Endothelial cell of umbilical vein (primary cell): ENCODE measurements at regions not wholly inside any gene's neighbourhood (a gene's known extent, or its start where the extent isn't known, plus 50 kb on each side); places are given as distances from the start of the nearest gene placed in this dataset.

Experiments
- BruUV-seq: library from RNA; stranded (reverse); fragments of 400-500 nt; replicated peaks from 2 replicates; lab custom pipeline; 2021; lab: Mats Ljungman, UMichigan
- CTCF ChIA-PET: fragments of 300-600, 350-600 bp; sonication (Branson Sonifier 250); formaldehyde crosslinking; loops from one replicate; lab custom pipeline; 2021; ENCODE audit warnings: antibody characterized with exemption, inconsistent platforms; lab: Charles Lee
- POLR2A ChIA-PET: fragments of 300-600, 350-600 bp; sonication (Branson Sonifier 250); formaldehyde crosslinking; loops from one replicate; lab custom pipeline; 2021; ENCODE audit warnings: antibody characterized with exemption, inconsistent platforms; lab: Charles Lee
- DNase-seq: peaks from one replicate; pipeline ENCODE4 v3.0.0-alpha.2; 2011; ENCODE audit warnings: low read depth, low spot score
- FAIRE-seq: peaks from 2 replicates; lab custom pipeline; 2011; peaks lifted over from hg19 to GRCh38; lab: Jason Lieb, UNC
- H2AFZ ChIP-seq: 2 replicates; pipeline ENCODE4 v1.6.0; 2012; ENCODE audit warnings: low read depth, low read length, control low read depth, inconsistent platforms
- H3K27ac ChIP-seq: 2 replicates; pipeline ENCODE4 v1.5.1; 2011; ENCODE audit warnings: low read depth, mild to moderate bottlenecking, control low read depth, low read length, moderate library complexity; ENCODE audit not compliant: insufficient read depth
- H3K27me3 ChIP-seq, 2 experiments: 2 replicates each; pipeline versions ENCODE4 v1.6.0 to v1.6.1; 2011; ENCODE audit warnings: low read length in 2 of 2, mixed read lengths in 1 of 2; ENCODE audit not compliant: control insufficient read depth in 2 of 2, insufficient read depth in 2 of 2
- H3K36me3 ChIP-seq, 2 experiments: 2 replicates in 1 of 2; 3 replicates in 1 of 2; pipeline ENCODE4 v1.5.1; 2011; ENCODE audit warnings: low read length in 2 of 2, mild to moderate bottlenecking in 1 of 2, moderate library complexity in 1 of 2; ENCODE audit not compliant: control insufficient read depth in 2 of 2, insufficient read depth in 2 of 2; ENCODE audit errors: extremely low read depth in 1 of 2
- H3K4me1 ChIP-seq: 3 replicates; pipeline ENCODE4 v1.5.1; 2011; ENCODE audit warnings: mild to moderate bottlenecking, low read length; ENCODE audit not compliant: control insufficient read depth, insufficient read depth; ENCODE audit errors: extremely low read depth
- H3K4me2 ChIP-seq: 2 replicates; pipeline ENCODE4 v1.6.1; 2011; ENCODE audit warnings: low read length, control low read depth, mixed read lengths; ENCODE audit not compliant: insufficient read depth
- H3K4me3 ChIP-seq, 3 experiments: fragments of 200-600 bp in 1 of 3; sonication (generic), shearing (Covaris generic) in 1 of 3; replicated peaks in 1 of 3; 2 replicates each; pipeline ENCODE4 v1.5.1; 2011 to 2016; ENCODE audit warnings: control low read depth in 3 of 3, low read length in 3 of 3, mild to moderate bottlenecking in 2 of 3, inconsistent platforms in 1 of 3, low read depth in 1 of 3, moderate library complexity in 1 of 3; ENCODE audit not compliant: insufficient read depth in 1 of 3
- H3K79me2 ChIP-seq: 2 replicates; pipeline ENCODE4 v1.6.0; 2012; ENCODE audit warnings: low read length, inconsistent platforms; ENCODE audit not compliant: control insufficient read depth, insufficient read depth
- H3K9ac ChIP-seq: replicated peaks from 2 replicates; pipeline ENCODE3; 2011; ENCODE audit warnings: low read length, control low read depth; ENCODE audit not compliant: insufficient read depth; ENCODE audit errors: extremely low read depth
- H3K9me1 ChIP-seq: replicated peaks from 3 replicates; pipeline ENCODE4 v1.6.0; 2011; ENCODE audit warnings: mild to moderate bottlenecking, low read length; ENCODE audit not compliant: control insufficient read depth, insufficient read depth; ENCODE audit errors: extremely low read depth
- H3K9me3 ChIP-seq: replicated peaks from 2 replicates; pipeline ENCODE4 v1.5.1; 2012; ENCODE audit warnings: low read length, inconsistent platforms; ENCODE audit not compliant: control insufficient read depth, insufficient read depth
- H4K20me1 ChIP-seq: replicated peaks from 2 replicates; pipeline ENCODE3; 2011; ENCODE audit warnings: mild to moderate bottlenecking, low read length; ENCODE audit not compliant: control insufficient read depth, insufficient read depth; ENCODE audit errors: extremely low read depth
- EZH2 ChIP-seq: IDR thresholded peaks from 2 replicates; pipeline ENCODE4 v1.6.1; 2012; ENCODE audit warnings: borderline replicate concordance, low read depth, mild to moderate bottlenecking, moderate library complexity, low read length, inconsistent platforms; ENCODE audit not compliant: severe bottlenecking
- FOS ChIP-seq: IDR thresholded peaks from 2 replicates; pipeline ENCODE4 v1.6.1; 2011; ENCODE audit warnings: mild to moderate bottlenecking, low read length, moderate library complexity, borderline replicate concordance; ENCODE audit not compliant: insufficient read depth
- GATA2 ChIP-seq: IDR thresholded peaks from 2 replicates; pipeline ENCODE4 v1.7.0; 2011; ENCODE audit warnings: low read depth, mild to moderate bottlenecking, moderate library complexity, mixed read lengths, low read length; ENCODE audit not compliant: insufficient read length, insufficient read depth
- JUN ChIP-seq: IDR thresholded peaks from 2 replicates; pipeline ENCODE4 v1.6.1; 2011; ENCODE audit warnings: borderline replicate concordance, low read depth; ENCODE audit not compliant: insufficient read length, insufficient read depth
- MYC ChIP-seq: IDR thresholded peaks from one replicate; pipeline ENCODE4 v1.6.1; 2011; ENCODE audit warnings: mild to moderate bottlenecking, low read depth, low read length
- POLR2A ChIP-seq: IDR thresholded peaks from 2 replicates; pipeline ENCODE4 v1.6.1; 2012; ENCODE audit warnings: low read depth, mild to moderate bottlenecking, control low read depth, low read length
- POLR2AphosphoS5 ChIP-seq: IDR thresholded peaks from 2 replicates; pipeline ENCODE4 v1.6.1; 2012; ENCODE audit warnings: low read depth, mild to moderate bottlenecking, control low read depth, low read length, moderate library complexity; ENCODE audit not compliant: insufficient read depth
- dilution Hi-C: fragments of 300-500 bp; cut with MboI; formaldehyde crosslinking; loops from one replicate; pipeline ENCODE4 v1.15.0; 2019; ENCODE audit warnings: low sequenced_read_pairs; ENCODE audit not compliant: extremely low pct_ligation_motif_present
- intact Hi-C: fragments of 100-400 bp; cut with micrococcal nuclease; formaldehyde crosslinking; loops from one replicate; pipeline ENCODE4 v1.10.0; 2022
- TF ChIP-seq, protein P1 (sequence below): IDR thresholded peaks from 2 replicates; pipeline ENCODE4 v1.6.1; 2011; ENCODE audit not compliant: insufficient read depth, insufficient read length
- TF ChIP-seq, protein P2 (sequence below), 2 donors: IDR thresholded peaks; 1 replicate in 1 of 2; 2 replicates in 1 of 2; pipeline ENCODE4 v1.5.1; 2011; ENCODE audit warnings: low read length in 2 of 2, mild to moderate bottlenecking in 2 of 2, moderate library complexity in 2 of 2, control low read depth in 1 of 2, inconsistent platforms in 1 of 2, low read depth in 1 of 2; ENCODE audit not compliant: insufficient read depth in 1 of 2; ENCODE audit errors: extremely low read depth in 1 of 2

DNA sequence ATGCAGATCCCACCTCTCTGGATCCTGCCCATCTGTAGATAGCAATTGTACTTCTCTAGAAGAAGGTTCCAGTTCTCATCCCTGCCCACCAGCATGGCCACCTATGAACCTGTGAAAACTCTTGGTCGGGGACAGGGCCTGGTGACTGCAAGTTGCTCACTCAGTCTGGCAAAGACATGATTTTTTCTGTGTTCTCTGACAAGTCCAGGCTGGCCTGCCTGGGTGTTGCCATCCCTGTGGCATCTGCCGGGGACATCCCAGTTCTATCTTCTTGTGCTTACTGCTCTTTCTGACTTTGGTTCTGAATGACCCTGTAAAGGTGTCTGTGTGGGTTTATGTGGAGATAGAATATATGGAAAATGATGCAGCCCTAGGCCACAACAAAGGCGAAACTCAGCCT lies 545.8 kb downstream of the INSC start:
- Histone ChIP-seq H3K79me2 (no peaks in the 10 kb centered on the region), H3K4me1 (peaks cover 12% of the 10 kb centered on the region), H3K27me3 (no peaks in the 10 kb centered on the region), H3K4me2 (no peak overlapping the region), H3K9me1 (no peaks in the 10 kb centered on the region), H3K9me3 (no peaks in the 10 kb centered on the region), H2AFZ (no peak overlapping the region), H3K9ac (no peak overlapping the region), H3K27ac (no peak overlapping the region), H3K4me3 (no peak overlapping the region), H4K20me1 (no peaks in the 10 kb centered on the region), H3K36me3 (no peaks in the 10 kb centered on the region)
- no TSS peak for BruUV-seq
- TF ChIP-seq POLR2A (no peak), FOS (no peak), EZH2 (no peak), POLR2AphosphoS5 (no peak), MYC (no peak), GATA2 (no peak), JUN (no peak)
- TF ChIP-seq, protein P1, sequence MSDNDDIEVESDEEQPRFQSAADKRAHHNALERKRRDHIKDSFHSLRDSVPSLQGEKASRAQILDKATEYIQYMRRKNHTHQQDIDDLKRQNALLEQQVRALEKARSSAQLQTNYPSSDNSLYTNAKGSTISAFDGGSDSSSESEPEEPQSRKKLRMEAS: no peak
- TF ChIP-seq, protein P2, sequence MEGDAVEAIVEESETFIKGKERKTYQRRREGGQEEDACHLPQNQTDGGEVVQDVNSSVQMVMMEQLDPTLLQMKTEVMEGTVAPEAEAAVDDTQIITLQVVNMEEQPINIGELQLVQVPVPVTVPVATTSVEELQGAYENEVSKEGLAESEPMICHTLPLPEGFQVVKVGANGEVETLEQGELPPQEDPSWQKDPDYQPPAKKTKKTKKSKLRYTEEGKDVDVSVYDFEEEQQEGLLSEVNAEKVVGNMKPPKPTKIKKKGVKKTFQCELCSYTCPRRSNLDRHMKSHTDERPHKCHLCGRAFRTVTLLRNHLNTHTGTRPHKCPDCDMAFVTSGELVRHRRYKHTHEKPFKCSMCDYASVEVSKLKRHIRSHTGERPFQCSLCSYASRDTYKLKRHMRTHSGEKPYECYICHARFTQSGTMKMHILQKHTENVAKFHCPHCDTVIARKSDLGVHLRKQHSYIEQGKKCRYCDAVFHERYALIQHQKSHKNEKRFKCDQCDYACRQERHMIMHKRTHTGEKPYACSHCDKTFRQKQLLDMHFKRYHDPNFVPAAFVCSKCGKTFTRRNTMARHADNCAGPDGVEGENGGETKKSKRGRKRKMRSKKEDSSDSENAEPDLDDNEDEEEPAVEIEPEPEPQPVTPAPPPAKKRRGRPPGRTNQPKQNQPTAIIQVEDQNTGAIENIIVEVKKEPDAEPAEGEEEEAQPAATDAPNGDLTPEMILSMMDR (IDR thresholded peaks at IDR 0.05; ENCODE audit: extremely low read depth in 1 of 2, insufficient read depth in 1 of 2, low read depth in 1 of 2, low read length in 2 of 2): no peak
- intact Hi-C loops: no loop called here
- DNase-seq: no peak
- POLR2A ChIA-PET: no interaction called here
- dilution Hi-C loops: no loop called here
- CTCF ChIA-PET: no interaction called here
- no peak for FAIRE-seq
